Adrenal gland (tissue), 9 donors: ENCODE measurements at regions not wholly inside any gene's neighbourhood (a gene's known extent, or its start where the extent isn't known, plus 50 kb on each side); places are given as distances from the start of the nearest gene placed in this dataset.

Source experiments
- DNase-seq, 7 donors: peaks; one replicate each; pipeline ENCODE4 v3.0.0-alpha.2; 2019 to 2020
- H3K27ac ChIP-seq, 5 donors: fragments of 200-600 bp; sonication (generic) in 4 of 5; 1 replicate in 3 of 5; 2 replicates in 2 of 5; pipeline versions ENCODE4 v1.5.1 to v1.8.0; 2016 to 2020; ENCODE audit warnings: mild to moderate bottlenecking in 1 of 5
- H3K27me3 ChIP-seq: fragments of 200-600 bp; 2 replicates; pipeline ENCODE4 v1.8.0; 2021
- H3K36me3 ChIP-seq, 2 donors: fragments of 200-600 bp; replicated peaks in 1 of 2; 1 replicate in 1 of 2; 2 replicates in 1 of 2; pipeline versions ENCODE4 v1.5.1 to v1.8.0; 2018 to 2022
- H3K4me1 ChIP-seq, 2 donors: fragments of 200-600 bp; replicated peaks in 1 of 2; 1 replicate in 1 of 2; 2 replicates in 1 of 2; pipeline versions ENCODE4 v1.5.1 to v1.8.0; 2018 to 2021
- H3K4me3 ChIP-seq, 4 donors: fragments of 200-600 bp; sonication (generic) in 3 of 4; one replicate each; pipeline ENCODE4 v1.5.1; 2016 to 2018
- H3K9me3 ChIP-seq, 3 donors: fragments of 200-600 bp; sonication (generic) in 1 of 3; replicated peaks in 1 of 3; 1 replicate in 2 of 3; 2 replicates in 1 of 3; pipeline versions ENCODE4 v1.5.1 to v1.8.0; 2016 to 2021
- CTCF ChIP-seq, 6 experiments: fragments of 450-650 bp in 4 of 6; fragments of 200-600 bp in 2 of 6; sonication (generic) in 1 of 6; IDR thresholded peaks; 1 replicate in 5 of 6; 2 replicates in 1 of 6; pipeline versions ENCODE4 v1.5.1 to v1.8.0; 2016 to 2021; ENCODE audit warnings: antibody characterized with exemption in 6 of 6, mild to moderate bottlenecking in 2 of 6, moderate library complexity in 1 of 6
- POLR2A ChIP-seq, 2 donors: fragments of 450-650 bp; IDR thresholded peaks; one replicate each; pipeline ENCODE4 v1.6.1; 2017; ENCODE audit warnings: antibody characterized with exemption in 2 of 2, mild to moderate bottlenecking in 2 of 2, moderate library complexity in 1 of 2
- WGBS, 4 donors: extraction: QIAGEN DNeasy Blood & Tissue Kit in 2 of 4; methylation state at CpG; one replicate each; pipeline versions ENCODE4 v1.1.5 to v1.1.7; 2013 to 2017; 5-methylcytosine and 5-hydroxymethylcytosine counted together
- intact Hi-C, 2 donors: fragments of 100-400 bp; cut with DNase I; formaldehyde crosslinking; loops; one replicate each; pipeline versions ENCODE4 v1.14.1 to v1.15.0; 2022 to 2023
- donor health status: healthy with polysubstance abuse.
- donor health status: Bipolar disorder and iron deficiency.
- donor health status: DM: yes; HTN: yes; CAD: no.
- donor health status: DM: no; HTN: no; CAD: no.
- donor health status: DM: no; HTN: no; CAD: no.

GRCh38 chr15:62816342-62817069 is 226.0 kb upstream of the TPM1 start:
- Histone ChIP-seq H3K27ac (no peak overlapping the region), H3K36me3 (no peaks in the 10 kb centered on the region), H3K4me1 (peaks cover 0 to 8% of the 10 kb centered on the region in 2 donors), H3K9me3 (no peaks in the 10 kb centered on the region), H3K27me3 (no peaks in the 10 kb centered on the region), H3K4me3 (no peak overlapping the region)
- TF ChIP-seq CTCF (IDR thresholded peaks at IDR 0.05): no peak
- TF ChIP-seq POLR2A (IDR thresholded peaks at IDR 0.05): no peak
- 40 to 53% (median 51%) methylated on average over 4 of the region's 4 CpGs for WGBS, 4 donors
- intact Hi-C loops: no loop called here
- peak in 1 of 7 donors; percentile 4 for DNase-seq

DNA sequence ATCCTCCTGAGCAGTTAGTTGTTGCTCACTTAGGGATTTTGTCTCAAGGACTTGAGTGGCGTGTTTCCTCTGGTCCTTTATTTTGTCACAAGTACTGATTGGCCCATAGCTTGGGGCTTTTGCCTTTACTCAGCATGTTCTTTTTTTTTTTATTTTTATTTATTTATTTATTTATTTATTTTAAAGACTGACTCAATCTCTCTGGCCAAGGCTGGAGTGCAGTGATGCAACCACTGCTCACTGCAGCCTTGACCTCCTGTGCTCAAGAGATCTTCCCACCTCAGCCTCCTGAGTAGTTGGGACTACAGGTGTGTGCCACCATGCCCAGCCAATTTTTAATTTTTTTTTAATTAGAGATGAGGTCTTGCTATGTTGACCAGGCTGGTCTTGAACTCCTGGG is 223.9 kb upstream of the TPM1 start:
- DNase-seq: peak in 1 of 7 donors; percentile 10
- no peak for TF ChIP-seq POLR2A (IDR thresholded peaks at IDR 0.05)
- TF ChIP-seq CTCF (IDR thresholded peaks at IDR 0.05): no peak
- 69 to 81% (median 74%) methylated on average over 1 of the region's 1 CpG for WGBS, 4 donors
- Histone ChIP-seq H3K27me3 (no peaks in the 10 kb centered on the region), H3K4me1 (peaks cover 0 to 8% of the 10 kb centered on the region in 2 donors), H3K27ac (no peak overlapping the region), H3K9me3 (no peaks in the 10 kb centered on the region), H3K36me3 (no peaks in the 10 kb centered on the region), H3K4me3 (no peak overlapping the region)
- intact Hi-C loops: no loop called here

GRCh38 chr15:62821384-62822131 is 221.0 kb upstream of the TPM1 start:
- WGBS, 4 donors: 90 to 95% (median 92%) methylated on average over 10 of the region's 10 CpGs
- no peak overlapping the region for H3K4me3 ChIP-seq
- no peaks in the 10 kb centered on the region for H3K9me3 ChIP-seq
- DNase-seq: no peak
- H3K27ac ChIP-seq: no peak overlapping the region
- no peak for TF ChIP-seq POLR2A (IDR thresholded peaks at IDR 0.05)
- no peak for TF ChIP-seq CTCF (IDR thresholded peaks at IDR 0.05)
- H3K36me3 ChIP-seq: no peaks in the 10 kb centered on the region
- H3K27me3 ChIP-seq: no peaks in the 10 kb centered on the region
- no peaks in the 10 kb centered on the region for H3K4me1 ChIP-seq
- intact Hi-C loops: no loop called here

- DNase-seq: no peak
- no peak for TF ChIP-seq POLR2A (IDR thresholded peaks at IDR 0.05)
- TF ChIP-seq CTCF (IDR thresholded peaks at IDR 0.05): no peak
- WGBS, 4 donors: 81 to 95% (median 93%) methylated on average over 3 to 4 of the region's 4 CpGs
Observed at GRCh38 chr15:62822228-62822627, 220.3 kb upstream of the TPM1 start.

More at GRCh38 chr15:62822228-62822627, 220.3 kb upstream of the TPM1 start:
- intact Hi-C loops: no loop called here
- Histone ChIP-seq H3K27me3 (no peaks in the 10 kb centered on the region), H3K4me3 (no peak overlapping the region), H3K27ac (no peak overlapping the region), H3K9me3 (no peaks in the 10 kb centered on the region), H3K4me1 (no peaks in the 10 kb centered on the region), H3K36me3 (no peaks in the 10 kb centered on the region)
